A549 (cell line): ENCODE measurements at regions not wholly inside any gene's neighbourhood (a gene's known extent, or its start where the extent isn't known, plus 50 kb on each side); places are given as distances from the start of the nearest gene placed in this dataset.

ENCODE experiments used
- ATAC-seq, 2 experiments: fragments of 200-7000 bp in 1 of 2; fragments of >200 bp in 1 of 2; cut with Nextera tagmentation in 1 of 2; cut with Tn5 transposase in 1 of 2; 3 replicates each; pipeline versions ENCODE4 v1.8.0 to v1.9.1; 2018 to 2020; ENCODE audit warnings: mild to moderate bottlenecking in 1 of 2, moderate library complexity in 1 of 2
- CTCF ChIA-PET: fragments of 300-600 bp; sonication (Branson Sonifier 250); formaldehyde crosslinking; extraction: SDS; loops from one replicate; lab custom pipeline; 2021; ENCODE audit warnings: antibody characterized with exemption, inconsistent platforms; lab: Yijun Ruan, JAX
- POLR2A ChIA-PET: fragments of 350-600 bp; formaldehyde crosslinking; extraction: SDS; loops from one replicate; lab custom pipeline; 2021; ENCODE audit warnings: antibody characterized with exemption, inconsistent platforms; lab: Yijun Ruan, JAX
- DNase-seq, 2 experiments: peaks; one replicate each; pipeline versions ENCODE4 v3.0.0 to v3.0.0-alpha.2; 2011 to 2016; ENCODE audit warnings: low read depth in 1 of 2, low spot score in 1 of 2
- FAIRE-seq: peaks from 2 replicates; lab custom pipeline; 2011; peaks lifted over from hg19 to GRCh38; lab: Jason Lieb, UNC
- H3K27ac ChIP-seq, 2 experiments: fragments of >200 bp; sonication (Bioruptor Twin); formaldehyde crosslinking; 3 replicates each; pipeline ENCODE4 v1.5.1; 2016 to 2017
- H3K4me1 ChIP-seq: fragments of >200 bp; sonication (Bioruptor Twin); formaldehyde crosslinking; 3 replicates; pipeline ENCODE4 v1.6.1; 2016
- H3K4me2 ChIP-seq: fragments of >200 bp; sonication (Bioruptor Twin); formaldehyde crosslinking; 3 replicates; pipeline ENCODE4 v1.6.1; 2016
- H3K4me3 ChIP-seq: fragments of >200 bp; sonication (Bioruptor Twin); formaldehyde crosslinking; 3 replicates; pipeline ENCODE4 v1.5.1; 2016
- H3K9me3 ChIP-seq: fragments of >200 bp; sonication (Bioruptor Twin); formaldehyde crosslinking; 3 replicates; pipeline ENCODE4 v1.6.1; 2016
- BHLHE40 ChIP-seq: IDR thresholded peaks from 2 replicates; pipeline ENCODE4 v1.6.1; 2012; ENCODE audit warnings: low read depth, low read length, inconsistent platforms
- CEBPB ChIP-seq, 2 experiments: fragments of >200 bp in 1 of 2; sonication (Bioruptor Twin) in 1 of 2; formaldehyde crosslinking in 1 of 2; IDR thresholded peaks; 2 replicates each; pipeline ENCODE4 v1.6.1; 2012 to 2016
- E2F6 ChIP-seq: IDR thresholded peaks from 2 replicates; pipeline ENCODE4 v1.6.1; 2012; ENCODE audit warnings: low read depth, borderline replicate concordance
- EP300 ChIP-seq, 2 experiments: fragments of >200 bp; sonication (Bioruptor Twin); formaldehyde crosslinking; IDR thresholded peaks; 2 replicates in 1 of 2; 3 replicates in 1 of 2; pipeline ENCODE4 v1.6.1; 2016 to 2017
- FOSB ChIP-seq: fragments of 250-450 bp; sonication (Bioruptor Pico); IDR thresholded peaks from 2 replicates; pipeline ENCODE4 v1.5.0; 2020; ENCODE audit warnings: mild to moderate bottlenecking, moderate library complexity
- FOSL2 ChIP-seq, 2 experiments: fragments of 450-650 bp in 1 of 2; fragments of >200 bp in 1 of 2; sonication (Bioruptor Twin) in 1 of 2; formaldehyde crosslinking; IDR thresholded peaks; 2 replicates each; pipeline versions ENCODE4 v1.5.0 to v1.6.1; 2016 to 2020; ENCODE audit warnings: mild to moderate bottlenecking in 1 of 2, moderate library complexity in 1 of 2
- FOXS1 ChIP-seq: fragments of 250-450 bp; sonication (Bioruptor Pico); IDR thresholded peaks from 2 replicates; pipeline ENCODE4 v1.5.0; 2020; ENCODE audit warnings: mild to moderate bottlenecking, moderate library complexity
- GATA3 ChIP-seq: IDR thresholded peaks from 2 replicates; pipeline ENCODE4 v1.6.1; 2012; ENCODE audit warnings: borderline replicate concordance
- HEYL ChIP-seq: fragments of 250-450 bp; sonication (Bioruptor Pico); IDR thresholded peaks from 2 replicates; pipeline ENCODE4 v1.8.0; 2021; ENCODE audit warnings: mild to moderate bottlenecking, moderate library complexity
- HMGXB4 ChIP-seq: fragments of 250-450 bp; sonication (Bioruptor Pico); IDR thresholded peaks from 2 replicates; pipeline ENCODE4 v1.5.0; 2021; ENCODE audit warnings: mild to moderate bottlenecking, moderate library complexity, borderline replicate concordance
- JUN ChIP-seq, 2 experiments: fragments of >200 bp; sonication (Bioruptor Twin); formaldehyde crosslinking; IDR thresholded peaks; 2 replicates in 1 of 2; 3 replicates in 1 of 2; pipeline ENCODE4 v1.6.1; 2016 to 2017
- JUNB ChIP-seq: fragments of >200 bp; sonication (Bioruptor Twin); formaldehyde crosslinking; IDR thresholded peaks from 2 replicates; pipeline ENCODE4 v1.6.1; 2016
- MAX ChIP-seq: IDR thresholded peaks from 2 replicates; pipeline ENCODE4 v1.6.1; 2012
- MYC ChIP-seq: IDR thresholded peaks from 2 replicates; pipeline ENCODE4 v1.6.1; 2012; ENCODE audit warnings: mild to moderate bottlenecking, inconsistent platforms, low read length, improper control_type of control experiment, borderline replicate concordance
- NFE2L2 ChIP-seq: fragments of 150-350 bp; conservative IDR thresholded peaks from 2 replicates; pipeline ENCODE4 v1.6.1; 2014; ENCODE audit warnings: low read length
- NPAS2 ChIP-seq: fragments of 250-450 bp; sonication (Bioruptor Pico); IDR thresholded peaks from 2 replicates; pipeline ENCODE4 v1.8.0; 2022; ENCODE audit warnings: mild to moderate bottlenecking, moderate library complexity, borderline replicate concordance
- NR3C1 ChIP-seq: fragments of >200 bp; sonication (Bioruptor Twin); formaldehyde crosslinking; IDR thresholded peaks from 3 replicates; pipeline ENCODE4 v1.6.1; 2017
- PBX3 ChIP-seq: IDR thresholded peaks from 2 replicates; pipeline ENCODE4 v1.6.1; 2012
- RAD21 ChIP-seq, 2 experiments: fragments of >200 bp in 1 of 2; sonication (Bioruptor Twin) in 1 of 2; formaldehyde crosslinking in 1 of 2; IDR thresholded peaks in 1 of 2; conservative IDR thresholded peaks in 1 of 2; 2 replicates in 1 of 2; 3 replicates in 1 of 2; pipeline ENCODE4 v1.6.1; 2012 to 2018; ENCODE audit warnings: inconsistent platforms in 1 of 2
- RARB ChIP-seq: fragments of 250-450 bp; sonication (Bioruptor Pico); IDR thresholded peaks from 2 replicates; pipeline ENCODE4 v1.8.0; 2021; ENCODE audit warnings: mild to moderate bottlenecking, moderate library complexity
- RFX5 ChIP-seq: fragments of 450-650 bp; IDR thresholded peaks from 2 replicates; pipeline ENCODE4 v1.7.1; 2014; ENCODE audit warnings: antibody characterized with exemption, mild to moderate bottlenecking, moderate library complexity
- RNF2 ChIP-seq: fragments of 200-600 bp; sonication (generic); IDR thresholded peaks from 2 replicates; pipeline ENCODE4 v1.6.1; 2016; ENCODE audit warnings: low read depth, mild to moderate bottlenecking, antibody characterized with exemption, moderate library complexity, borderline replicate concordance
- SMC3 ChIP-seq: fragments of >200 bp; sonication (Bioruptor Twin); formaldehyde crosslinking; IDR thresholded peaks from 3 replicates; pipeline ENCODE4 v1.6.1; 2018; ENCODE audit warnings: inconsistent platforms
- SREBF2 ChIP-seq: fragments of 450-650 bp; IDR thresholded peaks from 2 replicates; pipeline ENCODE4 v1.6.1; 2014; ENCODE audit warnings: mild to moderate bottlenecking, moderate library complexity
- TFCP2L1 ChIP-seq: fragments of 250-450 bp; sonication (Bioruptor Pico); IDR thresholded peaks from 2 replicates; pipeline ENCODE4 v1.5.0; 2021; ENCODE audit warnings: mild to moderate bottlenecking
- USF2 ChIP-seq: fragments of 450-650 bp; IDR thresholded peaks from 2 replicates; pipeline ENCODE4 v1.6.1; 2014; ENCODE audit warnings: antibody characterized with exemption
- ZNF302 ChIP-seq: fragments of 250-450 bp; sonication (Bioruptor Pico); IDR thresholded peaks from 2 replicates; pipeline ENCODE4 v1.9.0; 2021; ENCODE audit warnings: inconsistent platforms, mild to moderate bottlenecking, moderate library complexity
- WGBS: methylation state at CpG from one replicate; pipeline ENCODE4 v1.1.6; 2017; ENCODE audit errors: missing lambda C conversion rate; 5-methylcytosine and 5-hydroxymethylcytosine counted together
- TF ChIP-seq, protein P1 (sequence below): fragments of >200 bp; sonication (Bioruptor Twin); formaldehyde crosslinking; IDR thresholded peaks from 2 replicates; pipeline ENCODE4 v1.6.1; 2016

- Histone ChIP-seq H3K4me2 (peak overlapping the region; percentile 80), H3K4me1 (peaks cover 60% of the 10 kb centered on the region), H3K4me3 (no peak overlapping the region), H3K9me3 (no peaks in the 10 kb centered on the region), H3K27ac (peak overlapping the region; percentile 92 to 95)
- ChIA-PET CTCF (interaction anchor here (0.8 to 29.6 kb wide), 16 partner anchors 8 to 199 kb away, joined by 3 to 903 read pairs (median 4); no protein-coding TSS in a partner anchor), POLR2A (interaction anchor here (0.6 to 1.0 kb wide), 3 partner anchors 36 to 406 kb away, joined by 3 read pairs; no protein-coding TSS in a partner anchor)
- 62% methylated on average over 7 of the region's 7 CpGs for WGBS
- no peak for FAIRE-seq
- ATAC-seq: no peak
- TF ChIP-seq HMGXB4: no peak
- TF ChIP-seq, protein P1, sequence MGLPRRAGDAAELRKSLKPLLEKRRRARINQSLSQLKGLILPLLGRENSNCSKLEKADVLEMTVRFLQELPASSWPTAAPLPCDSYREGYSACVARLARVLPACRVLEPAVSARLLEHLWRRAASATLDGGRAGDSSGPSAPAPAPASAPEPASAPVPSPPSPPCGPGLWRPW: no peak
- no peak for TF ChIP-seq SREBF2
- no peak for TF ChIP-seq FOSB (CRISPR knock-in tag)
- TF ChIP-seq E2F6: no peak
- TF ChIP-seq FOXS1 (CRISPR knock-in tag): no peak
- no peak for TF ChIP-seq EP300 (IDR thresholded peaks at IDR 0.05)
- no peak for TF ChIP-seq RFX5
- TF ChIP-seq NR3C1: no peak
- TF ChIP-seq BHLHE40: no peak
- no peak for DNase-seq
These were observed 116.4 kb upstream of the IPO9 start for GRCh38 chr1:201712387-201713085.

- ATAC-seq: peak; percentile 82 to 85
- POLR2A ChIA-PET: interaction anchor here (1.0 kb wide), 3 partner anchors 35 to 80 kb away, joined by 3 read pairs; no protein-coding TSS in a partner anchor
- TF ChIP-seq JUNB (peak; percentile 71), GATA3 (peak; percentile 71; the same call in 1 of the 2 replicates), ZNF302 (CRISPR knock-in tag) (no peak), MYC (peak; percentile 46; the same call in 1 of the 2 replicates), JUN (IDR thresholded peaks at IDR 0.05) (peak in 1 of 2 experiments; percentile 86; a peak in 3 of 5 replicates), EP300 (IDR thresholded peaks at IDR 0.05) (peak; percentile 20 to 65; a peak in 2 of 5 replicates), RNF2 (no peak), PBX3 (peak; percentile 69), HEYL (0 out of 2 replicates have a peak, but pooled peaks have one; percentile 29), SMC3 (peak; percentile 34; the same call in 2 of the 3 replicates), FOSL2 (IDR thresholded peaks at IDR 0.05) (peak; percentile 78), FOSL2 (CRISPR knock-in tag; IDR thresholded peaks at IDR 0.05) (peak; percentile 97), SREBF2 (no peak), RARB (CRISPR knock-in tag) (no peak), NFE2L2 (no peak), USF2 (no peak), CEBPB (IDR thresholded peaks at IDR 0.05) (peak; percentile 89 to 98), MAX (peak; percentile 63), TFCP2L1 (CRISPR knock-in tag) (no peak), RAD21 (conservative IDR thresholded peaks at IDR 0.05 in 1 of 2, IDR thresholded peaks at IDR 0.05 in 1 of 2) (peak; percentile 16 to 38; a peak in 2 of 5 replicates), NPAS2 (CRISPR knock-in tag) (no peak)
- TF ChIP-seq, all 56 proteins: peak for 12
- Histone ChIP-seq H3K9me3 (no peaks in the 10 kb centered on the region), H3K27ac (peak overlapping the region; percentile 92 to 95), H3K4me2 (peak overlapping the region; percentile 80), H3K4me3 (no peak overlapping the region), H3K4me1 (peaks cover 60% of the 10 kb centered on the region)
- 3% methylated on average over 2 of the region's 3 CpGs for WGBS
- CTCF ChIA-PET: interaction anchor here (0.5 to 29.6 kb wide), 16 partner anchors 9 to 200 kb away, joined by 3 to 903 read pairs (median 4); no protein-coding TSS in a partner anchor
- DNase-seq (peak; percentile 95 to 96), FAIRE-seq (peak; percentile 79)
These were observed 115.7 kb upstream of the IPO9 start for GRCh38 chr1:201713086-201713810.
